NB4 (cell line): ENCODE measurements at regions not wholly inside any gene's neighbourhood (a gene's known extent, or its start where the extent isn't known, plus 50 kb on each side); places are given as distances from the start of the nearest gene placed in this dataset.

Experiments used
- CTCF ChIP-seq: IDR thresholded peaks from one replicate; pipeline ENCODE4 v1.5.1; 2012; ENCODE audit warnings: low read depth, low read length
- MYC ChIP-seq: IDR thresholded peaks from 2 replicates; pipeline ENCODE4 v1.6.1; 2011; ENCODE audit warnings: low read depth, low read length
- POLR2A ChIP-seq: IDR thresholded peaks from 2 replicates; pipeline ENCODE4 v1.6.1; 2011; ENCODE audit warnings: mild to moderate bottlenecking; ENCODE audit not compliant: insufficient read length; ENCODE audit errors: extremely low read depth

- TF ChIP-seq POLR2A, result no peak
- no peak for TF ChIP-seq CTCF
- no peak for TF ChIP-seq MYC
Observed at GRCh38 chr5:115050866-115051265, 118.8 kb downstream of the TRIM36 start.
